IPS-NIHi7 (cell line): ENCODE measurements at regions not wholly inside any gene's neighbourhood (a gene's known extent, or its start where the extent isn't known, plus 50 kb on each side); places are given as distances from the start of the nearest gene placed in this dataset.

Experiments
- DNase-seq: peaks from one replicate; pipeline ENCODE4 v3.0.0; 2012; ENCODE audit warnings: mixed read lengths; ENCODE audit errors: extremely low spot score

GRCh38 chr13:106625578-106625977 lies 57.6 kb upstream of the ARGLU1 start:
- DNase-seq: no peak

DNA sequence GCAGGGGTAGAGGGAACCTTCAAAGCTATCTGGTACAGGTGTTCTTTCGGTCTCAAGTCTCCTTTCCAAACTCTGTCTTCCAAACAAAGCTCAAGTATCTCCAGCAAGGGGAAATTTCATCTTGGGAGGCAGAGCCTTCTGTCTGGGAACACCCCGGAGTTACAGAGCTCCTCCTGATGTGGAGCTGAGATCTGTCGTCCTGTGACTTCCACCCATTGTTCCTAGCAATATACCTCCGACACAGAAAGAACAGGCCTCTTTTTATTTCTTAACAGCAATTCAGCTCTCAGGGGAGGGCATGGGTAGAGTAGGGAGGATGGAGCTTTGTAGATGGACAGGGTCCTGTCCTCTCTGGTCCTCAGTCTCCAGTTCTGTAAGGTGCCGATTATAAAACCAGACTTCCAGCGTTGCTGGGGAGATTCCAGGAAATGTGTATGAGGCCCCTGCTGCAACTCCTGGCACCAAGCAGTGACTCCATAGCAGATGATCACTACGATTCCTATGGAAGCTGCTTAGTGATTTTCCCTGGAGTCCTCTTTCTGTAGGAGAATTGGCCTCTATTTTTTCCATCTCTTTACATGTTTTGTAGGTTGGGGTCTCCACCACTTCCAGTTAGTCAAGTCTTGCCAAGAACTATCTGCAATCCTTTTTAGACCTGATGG lies 56.0 kb upstream of the ARGLU1 start:
- no peak for DNase-seq

DNA sequence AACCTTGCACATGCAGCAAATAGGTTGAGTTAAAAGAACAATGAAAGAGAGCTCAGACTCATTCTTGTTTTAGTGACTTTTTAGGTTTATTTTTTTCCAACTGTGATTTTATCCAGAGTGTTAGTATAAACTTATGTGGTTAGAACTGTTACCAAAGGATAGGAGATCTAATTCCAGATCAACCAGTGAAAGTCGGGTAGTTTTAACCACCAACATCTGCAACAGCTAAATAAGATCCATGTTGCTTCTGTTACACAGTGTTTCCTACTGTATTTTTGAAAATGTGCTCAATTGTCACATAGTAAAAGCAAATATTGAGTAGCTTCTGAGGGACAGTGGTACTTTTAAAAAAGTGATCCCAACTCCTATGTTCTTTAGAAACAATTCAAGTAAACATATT lies 53.9 kb upstream of the ARGLU1 start:
- no peak for DNase-seq

DNA sequence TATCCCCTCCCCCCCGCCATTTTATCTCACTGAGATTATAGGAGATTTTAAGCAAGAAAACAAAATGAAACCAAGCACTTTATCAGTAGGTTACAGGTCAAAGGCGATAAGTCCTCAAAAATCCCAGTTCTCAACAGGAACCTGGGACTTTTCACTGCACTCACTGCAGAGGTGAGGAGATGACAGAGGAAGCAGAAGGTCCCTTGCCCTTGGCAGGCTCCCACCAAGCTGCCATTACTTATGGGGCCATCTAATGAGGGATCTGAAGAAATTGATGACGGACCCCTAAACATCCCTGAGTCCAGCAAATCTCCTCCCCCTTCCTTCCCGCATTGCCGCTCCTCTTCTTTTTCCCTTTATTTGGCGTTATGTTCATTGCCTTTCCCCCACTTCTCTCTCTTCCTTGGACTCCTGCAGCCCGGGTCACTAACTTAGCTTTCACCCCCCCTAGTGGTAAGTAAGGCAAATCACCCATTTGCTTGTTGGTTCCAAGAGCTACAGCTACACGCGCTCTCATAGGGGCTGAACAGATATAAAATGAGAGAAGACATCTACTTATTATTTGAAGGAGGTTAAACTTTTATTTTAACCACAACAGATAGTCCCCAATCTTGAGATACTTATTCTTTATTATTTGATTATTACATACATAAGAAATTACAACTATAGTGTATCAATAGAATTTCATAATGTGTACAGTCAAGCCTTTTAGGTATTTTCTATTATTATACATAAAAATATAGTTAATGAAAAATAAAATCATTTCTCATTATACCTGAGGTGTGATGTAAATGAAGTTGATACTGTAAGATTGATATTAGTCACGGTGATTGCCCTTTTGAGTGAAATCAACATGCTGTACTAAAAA lies 52.0 kb upstream of the ARGLU1 start:
- peak; percentile 77 for DNase-seq
